WTC11 (cell line): ENCODE measurements at regions not wholly inside any gene's neighbourhood (a gene's known extent, or its start where the extent isn't known, plus 50 kb on each side); places are given as distances from the start of the nearest gene placed in this dataset.

ENCODE experiments used
- ATAC-seq: fragments of 200-7000 bp; cut with Tn5 transposase; 2 replicates; pipeline ENCODE4 v1.10.0; 2021; ENCODE audit warnings: mild to moderate bottlenecking, moderate library complexity
- CTCF ChIA-PET: fragments of 300-600 bp; sonication (Branson Sonifier 250); formaldehyde crosslinking; loops from one replicate; lab custom pipeline; 2021; ENCODE audit warnings: antibody characterized with exemption; lab: Charles Lee
- POLR2A ChIA-PET: fragments of 350-600 bp; sonication (Branson Sonifier 250); formaldehyde crosslinking; loops from one replicate; lab custom pipeline; 2021; ENCODE audit warnings: antibody characterized with exemption; lab: Charles Lee
- DNase-seq: peaks from one replicate; pipeline ENCODE4 v3.0.0; 2021; ENCODE audit warnings: low spot score
- H3K27ac Mint-ChIP-seq: 2 replicates; pipeline ENCODE4 v1.8.0; 2021; ENCODE audit warnings: mixed read lengths
- H3K27me3 Mint-ChIP-seq: 2 replicates; pipeline ENCODE4 v1.8.0; 2021; ENCODE audit warnings: low read depth, mild to moderate bottlenecking, moderate library complexity, mixed read lengths
- H3K36me3 Mint-ChIP-seq: 2 replicates; pipeline ENCODE4 v1.8.0; 2021; ENCODE audit warnings: mixed read lengths
- H3K4me1 Mint-ChIP-seq: 2 replicates; pipeline ENCODE4 v1.8.0; 2022; ENCODE audit warnings: mixed read lengths
- H3K4me3 Mint-ChIP-seq: 2 replicates; pipeline ENCODE4 v1.8.0; 2021; ENCODE audit warnings: mild to moderate bottlenecking, moderate library complexity, mixed read lengths
- H3K9me3 Mint-ChIP-seq: 2 replicates; pipeline ENCODE4 v1.8.0; 2021; ENCODE audit warnings: mixed read lengths
- CBFB ChIP-seq: sonication (generic); formaldehyde crosslinking; IDR thresholded peaks from 2 replicates; pipeline ENCODE4 v1.8.1; 2022; ENCODE audit warnings: mild to moderate bottlenecking, low read depth, missing genetic modification reagents
- CREB1 ChIP-seq: sonication (generic); formaldehyde crosslinking; IDR thresholded peaks from 2 replicates; pipeline ENCODE4 v1.8.0; 2023; ENCODE audit warnings: mild to moderate bottlenecking, missing genetic modification reagents
- ESRRA ChIP-seq: sonication (generic); formaldehyde crosslinking; IDR thresholded peaks from 2 replicates; pipeline ENCODE4 v1.8.1; 2022; ENCODE audit warnings: mild to moderate bottlenecking, missing genetic modification reagents, borderline replicate concordance
- GABPB1 ChIP-seq: sonication (generic); formaldehyde crosslinking; IDR thresholded peaks from 2 replicates; pipeline ENCODE4 v1.8.1; 2023; ENCODE audit warnings: mild to moderate bottlenecking, missing genetic modification reagents
- JAZF1 ChIP-seq: fragments of 250-450 bp; sonication (Bioruptor Pico); IDR thresholded peaks from 2 replicates; pipeline ENCODE4 v1.9.0; 2021; ENCODE audit warnings: moderate library complexity, mild to moderate bottlenecking, inconsistent platforms
- JUN ChIP-seq: sonication (generic); formaldehyde crosslinking; IDR thresholded peaks from 2 replicates; pipeline ENCODE4 v1.8.0; 2023; ENCODE audit warnings: mild to moderate bottlenecking, missing genetic modification reagents
- MXD4 ChIP-seq: fragments of 250-450 bp; sonication (Bioruptor Pico); IDR thresholded peaks from 2 replicates; pipeline ENCODE4 v1.8.0; 2021; ENCODE audit warnings: mild to moderate bottlenecking, moderate library complexity, borderline replicate concordance
- MYBL2 ChIP-seq: sonication (generic); formaldehyde crosslinking; IDR thresholded peaks from 2 replicates; pipeline ENCODE4 v1.8.1; 2023; ENCODE audit warnings: mild to moderate bottlenecking, moderate library complexity, missing genetic modification reagents
- NFATC4 ChIP-seq: fragments of 250-450 bp; sonication (Bioruptor Pico); IDR thresholded peaks from 2 replicates; pipeline ENCODE4 v1.9.0; 2021; ENCODE audit warnings: mild to moderate bottlenecking
- NFE2L1 ChIP-seq: sonication (generic); formaldehyde crosslinking; IDR thresholded peaks from 2 replicates; pipeline ENCODE4 v1.8.1; 2023; ENCODE audit warnings: missing genetic modification reagents
- OVOL2 ChIP-seq: fragments of 250-450 bp; sonication (Bioruptor Pico); IDR thresholded peaks from 2 replicates; pipeline ENCODE4 v1.9.0; 2021; ENCODE audit warnings: mild to moderate bottlenecking, borderline replicate concordance
- PRRX2 ChIP-seq: fragments of 250-450 bp; sonication (Bioruptor Pico); IDR thresholded peaks from 2 replicates; pipeline ENCODE4 v1.8.0; 2021; ENCODE audit warnings: mild to moderate bottlenecking
- RELA ChIP-seq: sonication (generic); formaldehyde crosslinking; IDR thresholded peaks from 2 replicates; pipeline ENCODE4 v1.8.1; 2022; ENCODE audit warnings: missing genetic modification reagents, mild to moderate bottlenecking, borderline replicate concordance
- RORB ChIP-seq: fragments of 250-450 bp; sonication (Bioruptor Pico); IDR thresholded peaks from 2 replicates; pipeline ENCODE4 v1.9.0; 2021; ENCODE audit warnings: mild to moderate bottlenecking
- SOX15 ChIP-seq: fragments of 250-450 bp; sonication (Bioruptor Pico); IDR thresholded peaks from 2 replicates; pipeline ENCODE4 v1.9.0; 2021; ENCODE audit warnings: mild to moderate bottlenecking
- SP1 ChIP-seq: sonication (generic); formaldehyde crosslinking; conservative IDR thresholded peaks from 2 replicates; pipeline ENCODE4 v1.8.1; 2022; ENCODE audit warnings: missing genetic modification reagents
- TCF7 ChIP-seq: sonication (generic); formaldehyde crosslinking; IDR thresholded peaks from 2 replicates; pipeline ENCODE4 v1.8.0; 2022; ENCODE audit warnings: mild to moderate bottlenecking, low read depth, missing genetic modification reagents, moderate library complexity
- TEAD1 ChIP-seq: sonication (generic); formaldehyde crosslinking; IDR thresholded peaks from 2 replicates; pipeline ENCODE4 v1.8.0; 2022; ENCODE audit warnings: mild to moderate bottlenecking, missing genetic modification reagents
- ZNF121 ChIP-seq: sonication (generic); formaldehyde crosslinking; IDR thresholded peaks from 2 replicates; pipeline ENCODE4 v1.8.0; 2023; ENCODE audit warnings: missing genetic modification reagents
- ZNF263 ChIP-seq: sonication (generic); formaldehyde crosslinking; IDR thresholded peaks from 2 replicates; pipeline ENCODE4 v1.8.1; 2022; ENCODE audit warnings: low read depth, mild to moderate bottlenecking, moderate library complexity, missing genetic modification reagents
- TF ChIP-seq, protein P1 (sequence below): fragments of 250-450 bp; sonication (Bioruptor Pico); IDR thresholded peaks from 2 replicates; pipeline ENCODE4 v2.1.2; 2022; ENCODE audit warnings: mild to moderate bottlenecking, moderate library complexity
- TF ChIP-seq, protein P2 (sequence below): fragments of 250-450 bp; sonication (Bioruptor Pico); IDR thresholded peaks from 2 replicates; pipeline ENCODE4 v1.8.0; 2021; ENCODE audit warnings: mild to moderate bottlenecking
- TF ChIP-seq, protein P3 (sequence below): sonication (generic); formaldehyde crosslinking; IDR thresholded peaks from 2 replicates; pipeline ENCODE4 v1.8.0; 2022; ENCODE audit warnings: mild to moderate bottlenecking, missing genetic modification reagents
- TF ChIP-seq, protein P4 (sequence below): sonication (generic); formaldehyde crosslinking; IDR thresholded peaks from 2 replicates; pipeline ENCODE4 v1.8.0; 2022; ENCODE audit warnings: mild to moderate bottlenecking, missing genetic modification reagents
- TF ChIP-seq, protein P5 (sequence below): fragments of 200-600 bp; IDR thresholded peaks from 2 replicates; pipeline ENCODE4 v1.8.0; 2022; ENCODE audit warnings: antibody characterized with exemption
- TF ChIP-seq, protein P6 (sequence below): sonication (generic); formaldehyde crosslinking; IDR thresholded peaks from 2 replicates; pipeline ENCODE4 v1.8.1; 2022; ENCODE audit warnings: low read depth, missing genetic modification reagents, borderline replicate concordance
- TF ChIP-seq, protein P7 (sequence below): sonication (generic); formaldehyde crosslinking; IDR thresholded peaks from 2 replicates; pipeline ENCODE4 v1.8.1; 2022; ENCODE audit warnings: missing genetic modification reagents, borderline replicate concordance

DNA sequence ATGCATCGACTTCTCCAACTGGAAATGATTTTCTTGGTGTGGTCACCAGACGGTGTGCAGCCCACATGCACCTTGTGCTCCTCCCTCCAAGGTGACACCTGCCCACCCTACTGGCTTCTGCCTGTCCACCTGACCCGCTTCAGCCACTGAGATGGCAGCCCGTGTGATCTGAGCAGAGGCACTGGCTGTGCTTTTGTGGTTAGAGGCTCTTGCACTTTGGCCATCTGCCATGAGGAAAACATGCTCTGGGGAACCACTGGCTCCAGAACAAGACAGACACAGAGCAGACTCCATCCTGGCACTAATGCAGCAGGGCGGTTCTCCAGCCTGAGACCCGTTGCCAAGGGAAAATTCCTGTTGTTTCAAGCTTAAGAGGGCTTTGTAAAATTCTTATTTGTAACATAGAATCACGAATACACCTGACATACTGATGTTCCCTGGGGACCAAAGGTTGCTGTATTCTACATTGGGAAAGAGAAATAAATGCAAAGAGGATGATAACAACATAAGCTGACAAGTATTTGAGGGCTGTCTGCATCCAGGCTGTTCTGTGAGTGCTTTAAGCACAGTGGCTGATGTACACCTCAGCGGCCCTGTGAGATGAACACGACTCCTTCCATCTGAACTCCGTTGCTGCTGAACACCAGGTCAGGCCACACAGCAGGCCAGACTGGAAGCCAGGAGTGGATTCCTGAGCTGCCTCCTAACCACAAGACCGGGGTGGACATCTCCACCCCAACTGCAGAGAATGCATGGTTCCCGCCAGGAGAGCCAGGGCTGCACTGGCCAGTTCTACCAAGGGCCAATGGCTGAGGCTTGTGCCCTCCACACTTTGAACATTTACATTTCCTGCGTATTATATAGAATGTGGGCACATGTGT is 820.4 kb downstream of the GALR1 start:
- H3K4me3 Mint-ChIP-seq, result no peak overlapping the region
- peaks cover 61% of the 10 kb centered on the region for H3K9me3 Mint-ChIP-seq

DNA sequence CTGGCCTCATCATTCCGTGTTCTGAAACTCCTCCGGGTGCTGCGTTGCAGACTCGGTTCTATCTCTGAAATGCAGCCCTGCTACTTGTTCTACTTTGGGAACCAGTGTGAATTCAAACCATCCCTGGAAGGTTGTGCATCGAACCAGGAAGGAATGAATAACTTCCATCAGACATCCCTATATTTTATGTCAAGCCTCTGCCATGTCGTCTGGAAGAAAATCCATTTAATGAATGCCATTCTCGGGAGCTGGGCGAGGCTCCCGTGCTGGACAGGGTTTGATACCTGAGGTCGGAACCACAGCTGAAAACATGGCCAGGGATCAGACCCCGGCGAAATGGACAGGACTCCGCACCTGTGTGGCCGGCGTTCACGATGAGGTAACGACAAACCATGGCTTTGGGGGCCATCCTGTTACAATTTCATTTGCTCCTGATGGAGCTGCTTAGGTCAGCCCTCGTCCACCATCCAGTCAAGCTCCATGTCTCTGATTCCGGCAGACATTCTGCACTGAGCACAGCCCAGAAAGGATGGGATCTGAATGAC is 821.6 kb downstream of the GALR1 start:
- H3K27ac Mint-ChIP-seq, result no peak overlapping the region
- ChIA-PET POLR2A (no interaction called here), CTCF (no interaction called here)

More for the DNA sequence above, 820.4 kb downstream of the GALR1 start:
- DNase-seq (no peak), ATAC-seq (no peak)
- no peak for TF ChIP-seq JUN (CRISPR knock-in tag)
- no peak for TF ChIP-seq RELA
- no peak for TF ChIP-seq RORB (CRISPR knock-in tag)
- TF ChIP-seq TCF7 (CRISPR knock-in tag), result no peak
- TF ChIP-seq, protein P1, sequence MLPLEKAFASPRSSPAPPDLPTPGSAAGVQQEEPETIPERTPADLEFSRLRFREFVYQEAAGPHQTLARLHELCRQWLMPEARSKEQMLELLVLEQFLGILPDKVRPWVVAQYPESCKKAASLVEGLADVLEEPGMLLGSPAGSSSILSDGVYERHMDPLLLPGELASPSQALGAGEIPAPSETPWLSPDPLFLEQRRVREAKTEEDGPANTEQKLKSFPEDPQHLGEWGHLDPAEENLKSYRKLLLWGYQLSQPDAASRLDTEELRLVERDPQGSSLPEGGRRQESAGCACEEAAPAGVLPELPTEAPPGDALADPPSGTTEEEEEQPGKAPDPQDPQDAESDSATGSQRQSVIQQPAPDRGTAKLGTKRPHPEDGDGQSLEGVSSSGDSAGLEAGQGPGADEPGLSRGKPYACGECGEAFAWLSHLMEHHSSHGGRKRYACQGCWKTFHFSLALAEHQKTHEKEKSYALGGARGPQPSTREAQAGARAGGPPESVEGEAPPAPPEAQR (CRISPR knock-in tag), result no peak
- TF ChIP-seq MYBL2 (CRISPR knock-in tag), result no peak
- TF ChIP-seq, protein P2, sequence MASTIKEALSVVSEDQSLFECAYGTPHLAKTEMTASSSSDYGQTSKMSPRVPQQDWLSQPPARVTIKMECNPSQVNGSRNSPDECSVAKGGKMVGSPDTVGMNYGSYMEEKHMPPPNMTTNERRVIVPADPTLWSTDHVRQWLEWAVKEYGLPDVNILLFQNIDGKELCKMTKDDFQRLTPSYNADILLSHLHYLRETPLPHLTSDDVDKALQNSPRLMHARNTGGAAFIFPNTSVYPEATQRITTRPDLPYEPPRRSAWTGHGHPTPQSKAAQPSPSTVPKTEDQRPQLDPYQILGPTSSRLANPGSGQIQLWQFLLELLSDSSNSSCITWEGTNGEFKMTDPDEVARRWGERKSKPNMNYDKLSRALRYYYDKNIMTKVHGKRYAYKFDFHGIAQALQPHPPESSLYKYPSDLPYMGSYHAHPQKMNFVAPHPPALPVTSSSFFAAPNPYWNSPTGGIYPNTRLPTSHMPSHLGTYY (CRISPR knock-in tag), result no peak
- no peak for TF ChIP-seq CREB1 (CRISPR knock-in tag)
- no peak for TF ChIP-seq OVOL2 (CRISPR knock-in tag)
- no peak for TF ChIP-seq TEAD1 (CRISPR knock-in tag)
- TF ChIP-seq, protein P3, sequence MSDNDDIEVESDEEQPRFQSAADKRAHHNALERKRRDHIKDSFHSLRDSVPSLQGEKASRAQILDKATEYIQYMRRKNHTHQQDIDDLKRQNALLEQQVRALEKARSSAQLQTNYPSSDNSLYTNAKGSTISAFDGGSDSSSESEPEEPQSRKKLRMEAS (CRISPR knock-in tag), result no peak
- TF ChIP-seq, protein P4, sequence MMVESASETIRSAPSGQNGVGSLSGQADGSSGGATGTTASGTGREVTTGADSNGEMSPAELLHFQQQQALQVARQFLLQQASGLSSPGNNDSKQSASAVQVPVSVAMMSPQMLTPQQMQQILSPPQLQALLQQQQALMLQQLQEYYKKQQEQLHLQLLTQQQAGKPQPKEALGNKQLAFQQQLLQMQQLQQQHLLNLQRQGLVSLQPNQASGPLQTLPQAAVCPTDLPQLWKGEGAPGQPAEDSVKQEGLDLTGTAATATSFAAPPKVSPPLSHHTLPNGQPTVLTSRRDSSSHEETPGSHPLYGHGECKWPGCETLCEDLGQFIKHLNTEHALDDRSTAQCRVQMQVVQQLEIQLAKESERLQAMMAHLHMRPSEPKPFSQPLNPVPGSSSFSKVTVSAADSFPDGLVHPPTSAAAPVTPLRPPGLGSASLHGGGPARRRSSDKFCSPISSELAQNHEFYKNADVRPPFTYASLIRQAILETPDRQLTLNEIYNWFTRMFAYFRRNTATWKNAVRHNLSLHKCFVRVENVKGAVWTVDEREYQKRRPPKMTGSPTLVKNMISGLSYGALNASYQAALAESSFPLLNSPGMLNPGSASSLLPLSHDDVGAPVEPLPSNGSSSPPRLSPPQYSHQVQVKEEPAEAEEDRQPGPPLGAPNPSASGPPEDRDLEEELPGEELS (CRISPR knock-in tag), result no peak
- TF ChIP-seq ESRRA (CRISPR knock-in tag), result no peak
- TF ChIP-seq SOX15 (CRISPR knock-in tag), result no peak
- no peak for TF ChIP-seq NFATC4 (CRISPR knock-in tag)
- TF ChIP-seq, protein P5, sequence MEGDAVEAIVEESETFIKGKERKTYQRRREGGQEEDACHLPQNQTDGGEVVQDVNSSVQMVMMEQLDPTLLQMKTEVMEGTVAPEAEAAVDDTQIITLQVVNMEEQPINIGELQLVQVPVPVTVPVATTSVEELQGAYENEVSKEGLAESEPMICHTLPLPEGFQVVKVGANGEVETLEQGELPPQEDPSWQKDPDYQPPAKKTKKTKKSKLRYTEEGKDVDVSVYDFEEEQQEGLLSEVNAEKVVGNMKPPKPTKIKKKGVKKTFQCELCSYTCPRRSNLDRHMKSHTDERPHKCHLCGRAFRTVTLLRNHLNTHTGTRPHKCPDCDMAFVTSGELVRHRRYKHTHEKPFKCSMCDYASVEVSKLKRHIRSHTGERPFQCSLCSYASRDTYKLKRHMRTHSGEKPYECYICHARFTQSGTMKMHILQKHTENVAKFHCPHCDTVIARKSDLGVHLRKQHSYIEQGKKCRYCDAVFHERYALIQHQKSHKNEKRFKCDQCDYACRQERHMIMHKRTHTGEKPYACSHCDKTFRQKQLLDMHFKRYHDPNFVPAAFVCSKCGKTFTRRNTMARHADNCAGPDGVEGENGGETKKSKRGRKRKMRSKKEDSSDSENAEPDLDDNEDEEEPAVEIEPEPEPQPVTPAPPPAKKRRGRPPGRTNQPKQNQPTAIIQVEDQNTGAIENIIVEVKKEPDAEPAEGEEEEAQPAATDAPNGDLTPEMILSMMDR, result no peak
- no peak for TF ChIP-seq GABPB1
- no peak for TF ChIP-seq SP1 (CRISPR knock-in tag)
- TF ChIP-seq CBFB (CRISPR knock-in tag), result no peak
- Mint-ChIP-seq H3K27ac (no peak overlapping the region), H3K4me1 (peaks cover 18% of the 10 kb centered on the region), H3K27me3 (peaks cover 4% of the 10 kb centered on the region; the same call in 1 of the 2 replicates), H3K36me3 (peaks cover 35% of the 10 kb centered on the region)
- ChIA-PET POLR2A (no interaction called here), CTCF (no interaction called here)

More for the DNA sequence above, 821.6 kb downstream of the GALR1 start:
- DNase-seq (no peak), ATAC-seq (no peak)
- H3K27me3 Mint-ChIP-seq, result peaks cover 4% of the 10 kb centered on the region; the same call in 1 of the 2 replicates
- no peak overlapping the region for H3K4me3 Mint-ChIP-seq
- TF ChIP-seq MXD4 (CRISPR knock-in tag) (no peak), ZNF263 (CRISPR knock-in tag) (no peak), JAZF1 (CRISPR knock-in tag) (no peak), PRRX2 (CRISPR knock-in tag) (no peak), NFE2L1 (no peak), ZNF121 (CRISPR knock-in tag) (no peak)
- TF ChIP-seq, protein P6, sequence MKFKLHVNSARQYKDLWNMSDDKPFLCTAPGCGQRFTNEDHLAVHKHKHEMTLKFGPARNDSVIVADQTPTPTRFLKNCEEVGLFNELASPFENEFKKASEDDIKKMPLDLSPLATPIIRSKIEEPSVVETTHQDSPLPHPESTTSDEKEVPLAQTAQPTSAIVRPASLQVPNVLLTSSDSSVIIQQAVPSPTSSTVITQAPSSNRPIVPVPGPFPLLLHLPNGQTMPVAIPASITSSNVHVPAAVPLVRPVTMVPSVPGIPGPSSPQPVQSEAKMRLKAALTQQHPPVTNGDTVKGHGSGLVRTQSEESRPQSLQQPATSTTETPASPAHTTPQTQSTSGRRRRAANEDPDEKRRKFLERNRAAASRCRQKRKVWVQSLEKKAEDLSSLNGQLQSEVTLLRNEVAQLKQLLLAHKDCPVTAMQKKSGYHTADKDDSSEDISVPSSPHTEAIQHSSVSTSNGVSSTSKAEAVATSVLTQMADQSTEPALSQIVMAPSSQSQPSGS (CRISPR knock-in tag), result no peak
- TF ChIP-seq, protein P7, sequence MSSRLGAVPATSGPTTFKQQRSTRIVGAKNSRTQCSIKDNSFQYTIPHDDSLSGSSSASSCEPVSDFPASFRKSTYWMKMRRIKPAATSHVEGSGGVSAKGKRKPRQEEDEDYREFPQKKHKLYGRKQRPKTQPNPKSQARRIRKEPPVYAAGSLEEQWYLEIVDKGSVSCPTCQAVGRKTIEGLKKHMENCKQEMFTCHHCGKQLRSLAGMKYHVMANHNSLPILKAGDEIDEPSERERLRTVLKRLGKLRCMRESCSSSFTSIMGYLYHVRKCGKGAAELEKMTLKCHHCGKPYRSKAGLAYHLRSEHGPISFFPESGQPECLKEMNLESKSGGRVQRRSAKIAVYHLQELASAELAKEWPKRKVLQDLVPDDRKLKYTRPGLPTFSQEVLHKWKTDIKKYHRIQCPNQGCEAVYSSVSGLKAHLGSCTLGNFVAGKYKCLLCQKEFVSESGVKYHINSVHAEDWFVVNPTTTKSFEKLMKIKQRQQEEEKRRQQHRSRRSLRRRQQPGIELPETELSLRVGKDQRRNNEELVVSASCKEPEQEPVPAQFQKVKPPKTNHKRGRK (CRISPR knock-in tag), result no peak
- H3K9me3 Mint-ChIP-seq, result peaks cover 60% of the 10 kb centered on the region
- H3K4me1 Mint-ChIP-seq, result peaks cover 18% of the 10 kb centered on the region
- H3K36me3 Mint-ChIP-seq, result peaks cover 30% of the 10 kb centered on the region; the same call in 1 of the 2 replicates
